ENCODE measurements at regions not wholly inside any gene's neighbourhood (a gene's known extent, or its start where the extent isn't known, plus 50 kb on each side); places are given as distances from the start of the nearest gene placed in this dataset.

- TF ChIP-seq CTCF (IDR thresholded peaks at IDR 0.05; ENCODE audit: low read length): no peak
- TF ChIP-seq EZH2 (IDR thresholded peaks at IDR 0.05; ENCODE audit: borderline replicate concordance, low read length): no peak
Measured at GRCh38 chr2:156647377-156648010, 211.3 kb downstream of the GPD2 start.

Data from OCI-LY1 (cell line).